ENCODE measurements at regions not wholly inside any gene's neighbourhood (a gene's known extent, or its start where the extent isn't known, plus 50 kb on each side); places are given as distances from the start of the nearest gene placed in this dataset.
"Not testable (repeated sequence)": the region's sequence is repeated elsewhere in the genome, so short reads cannot be mapped to it uniquely, and the experiment has no call there.

GRCh38 chr16:66205287-66206231 is 160.9 kb upstream of the CDH5 start:
- DNase-seq, result no peak

GRCh38 chr16:66204756-66205155 is 161.7 kb upstream of the CDH5 start:
- DNase-seq, result no peak

GRCh38 chr16:66203476-66203875 is 163.0 kb upstream of the CDH5 start:
- no peak for DNase-seq

GRCh38 chr16:66199189-66199588 is 167.3 kb upstream of the CDH5 start:
- no peak for DNase-seq

GRCh38 chr16:66198641-66199040 is 167.8 kb upstream of the CDH5 start:
- DNase-seq, result no peak

- DNase-seq, result no peak
Observed at GRCh38 chr16:66197668-66198278, 168.7 kb upstream of the CDH5 start.

- no peak for DNase-seq
Observed at GRCh38 chr16:66196770-66197169, 169.7 kb upstream of the CDH5 start.

- DNase-seq, result no peak
Observed at GRCh38 chr16:66194866-66195265, 171.6 kb upstream of the CDH5 start.

GRCh38 chr16:66193543-66194229 is 172.8 kb upstream of the CDH5 start:
- DNase-seq, result no peak

GRCh38 chr16:66190411-66190810 is 176.1 kb upstream of the CDH5 start:
- no peak for DNase-seq

GRCh38 chr16:66189951-66190350 is 176.5 kb upstream of the CDH5 start:
- DNase-seq, result no peak

GRCh38 chr16:66188917-66189725 is 177.4 kb upstream of the CDH5 start:
- DNase-seq, result no peak

GRCh38 chr16:66186251-66186785 is 180.2 kb upstream of the CDH5 start:
- no peak for DNase-seq

GRCh38 chr16:66182592-66182991 is 183.9 kb upstream of the CDH5 start:
- DNase-seq, result no peak

- no peak for DNase-seq
Observed at GRCh38 chr16:66176731-66177130, 189.8 kb upstream of the CDH5 start.

GRCh38 chr16:66176111-66176510 is 190.4 kb upstream of the CDH5 start:
- DNase-seq, result no peak

GRCh38 chr16:66175636-66176035 is 190.9 kb upstream of the CDH5 start:
- no peak for DNase-seq

GRCh38 chr16:66175058-66175457 is 191.4 kb upstream of the CDH5 start:
- DNase-seq, result no peak

- DNase-seq, result not testable (repeated sequence)
Observed at GRCh38 chr16:66173796-66174195, 192.7 kb upstream of the CDH5 start.

GRCh38 chr16:66173181-66173580 is 193.3 kb upstream of the CDH5 start:
- not testable (repeated sequence) for DNase-seq

- no peak for DNase-seq
Observed at GRCh38 chr16:66172463-66172862, 194.0 kb upstream of the CDH5 start.

- no peak for DNase-seq
Observed at GRCh38 chr16:66171578-66171977, 194.9 kb upstream of the CDH5 start.

GRCh38 chr16:66170989-66171388 is 195.5 kb upstream of the CDH5 start:
- no peak for DNase-seq
